Lung (tissue), 11 donors: ENCODE measurements at regions not wholly inside any gene's neighbourhood (a gene's known extent, or its start where the extent isn't known, plus 50 kb on each side); places are given as distances from the start of the nearest gene placed in this dataset.

ENCODE experiments used
- ATAC-seq: fragments of 200-7000 bp; cut with Tn5 transposase; one replicate; pipeline ENCODE4 v1.9.1; 2020; ENCODE audit warnings: moderate number of reproducible peaks; ENCODE audit not compliant: insufficient read depth, low FRiP score
- DNase-seq, 3 donors: peaks; one replicate each; pipeline ENCODE4 v3.0.0-alpha.2; 2013 to 2017
- H3K27ac ChIP-seq, 2 donors: one replicate each; pipeline ENCODE4 v1.5.1; 2013; ENCODE audit warnings: mild to moderate bottlenecking in 2 of 2, moderate library complexity in 2 of 2, control low read depth in 1 of 2, inconsistent platforms in 1 of 2, low read depth in 1 of 2, low read length in 1 of 2
- H3K27me3 ChIP-seq, 3 donors: one replicate each; pipeline ENCODE4 v1.5.1; 2013; ENCODE audit warnings: low read length in 2 of 3; ENCODE audit not compliant: control insufficient read depth in 3 of 3, insufficient read depth in 3 of 3
- H3K36me3 ChIP-seq, 4 donors: one replicate each; pipeline ENCODE4 v1.5.1; 2013; ENCODE audit warnings: low read length in 4 of 4, mild to moderate bottlenecking in 1 of 4, moderate library complexity in 1 of 4; ENCODE audit not compliant: control insufficient read depth in 4 of 4, insufficient read depth in 4 of 4
- H3K4me1 ChIP-seq, 5 donors: one replicate each; pipeline ENCODE4 v1.5.1; 2013; ENCODE audit warnings: low read length in 5 of 5, mild to moderate bottlenecking in 2 of 5, moderate library complexity in 1 of 5; ENCODE audit not compliant: control insufficient read depth in 5 of 5, insufficient read depth in 5 of 5
- H3K4me3 ChIP-seq: one replicate; pipeline ENCODE4 v1.5.1; 2013; ENCODE audit warnings: mild to moderate bottlenecking, control low read depth, moderate library complexity
- H3K9ac ChIP-seq, 2 donors: one replicate each; pipeline ENCODE4 v1.5.1; 2013; ENCODE audit warnings: low read length in 2 of 2, control low read depth in 1 of 2; ENCODE audit not compliant: insufficient read depth in 1 of 2
- H3K9me3 ChIP-seq, 4 donors: one replicate each; pipeline ENCODE4 v1.5.1; 2013; ENCODE audit warnings: low read length in 3 of 4, mild to moderate bottlenecking in 1 of 4, moderate library complexity in 1 of 4; ENCODE audit not compliant: control insufficient read depth in 4 of 4, insufficient read depth in 3 of 4
- CTCF ChIP-seq: IDR thresholded peaks from 2 replicates; pipeline ENCODE4 v1.5.1; 2012; ENCODE audit warnings: mild to moderate bottlenecking; ENCODE audit errors: control extremely low read depth, extremely low read depth
- WGBS, 2 donors: extraction: QIAGEN DNeasy Blood & Tissue Kit; methylation state at CpG; one replicate each; pipeline ENCODE4 v1.1.7; 2013; 5-methylcytosine and 5-hydroxymethylcytosine counted together
- donor health status: control.
- donor health status: control.
- donor health status: Bipolar disorder and iron deficiency.
- donor health status: healthy.
- donor health status: DM: yes; HTN: yes; CAD: no.

- 65 to 81% methylated on average over 4 of the region's 4 CpGs for WGBS, 2 donors
- DNase-seq (no peak), ATAC-seq (no peak)
- Histone ChIP-seq H3K4me3 (no peak overlapping the region), H3K9me3 (no peaks in the 10 kb centered on the region), H3K27ac (no peak overlapping the region), H3K4me1 (no peaks in the 10 kb centered on the region), H3K9ac (no peak overlapping the region), H3K36me3 (no peaks in the 10 kb centered on the region), H3K27me3 (no peaks in the 10 kb centered on the region)
- no peak for TF ChIP-seq CTCF
These were observed 239.9 kb upstream of the MIS18BP1 start for GRCh38 chr14:45492876-45493275.

- Histone ChIP-seq H3K27ac (no peak overlapping the region), H3K9ac (no peak overlapping the region), H3K9me3 (no peaks in the 10 kb centered on the region), H3K4me3 (no peak overlapping the region), H3K36me3 (no peaks in the 10 kb centered on the region), H3K27me3 (no peaks in the 10 kb centered on the region), H3K4me1 (no peaks in the 10 kb centered on the region)
- DNase-seq, result no peak
- no peak for ATAC-seq
- no peak for TF ChIP-seq CTCF
- WGBS, 2 donors, result 84 to 86% methylated on average over 3 of the region's 3 CpGs
These were observed 238.9 kb upstream of the MIS18BP1 start for GRCh38 chr14:45491914-45492313.

GRCh38 chr14:45486599-45486998 lies 233.6 kb upstream of the MIS18BP1 start:
- Histone ChIP-seq H3K27ac (no peak overlapping the region), H3K4me3 (no peak overlapping the region), H3K36me3 (no peaks in the 10 kb centered on the region), H3K9me3 (peaks cover 0 to 5% (median 1%) of the 10 kb centered on the region in 4 donors), H3K27me3 (no peaks in the 10 kb centered on the region), H3K9ac (no peak overlapping the region), H3K4me1 (no peaks in the 10 kb centered on the region)
- no peak for ATAC-seq
- 86 to 95% methylated on average over 1 of the region's 1 CpG for WGBS, 2 donors
- TF ChIP-seq CTCF, result no peak
- DNase-seq, result no peak

- WGBS, 2 donors, result 65 to 70% methylated on average over 1 of the region's 1 CpG
- no peak for TF ChIP-seq CTCF
- H3K4me1 ChIP-seq, result peaks cover 0 to 3% (median 0%) of the 10 kb centered on the region in 5 donors
- no peaks in the 10 kb centered on the region for H3K27me3 ChIP-seq
- H3K27ac ChIP-seq, result no peak overlapping the region
- ATAC-seq, result no peak
- no peak overlapping the region for H3K9ac ChIP-seq
- no peak overlapping the region for H3K4me3 ChIP-seq
- no peaks in the 10 kb centered on the region for H3K36me3 ChIP-seq
- DNase-seq, result no peak
- no peaks in the 10 kb centered on the region for H3K9me3 ChIP-seq
These were observed 214.0 kb upstream of the MIS18BP1 start for GRCh38 chr14:45467023-45467422.
